GM12878 (cell line): ENCODE measurements at regions not wholly inside any gene's neighbourhood (a gene's known extent, or its start where the extent isn't known, plus 50 kb on each side); places are given as distances from the start of the nearest gene placed in this dataset.

Experiments
- ATAC-seq: fragments of 200-7000 bp; cut with Tn5 transposase; 3 replicates; pipeline ENCODE4 v1.9.1; 2020; ENCODE audit warnings: mild to moderate bottlenecking, moderate library complexity
- BruUV-seq: library from RNA; stranded (reverse); fragments of 400-500 nt; replicated peaks from 2 replicates; lab custom pipeline; 2021; lab: Mats Ljungman, UMichigan
- CTCF ChIA-PET: fragments of 300-600 bp; sonication (Branson Sonifier 250); formaldehyde crosslinking; extraction: SDS; loops from one replicate; lab custom pipeline; 2021; ENCODE audit warnings: inconsistent platforms; lab: Yijun Ruan, JAX
- POLR2A ChIA-PET: fragments of 350-600 bp; formaldehyde crosslinking; extraction: SDS; loops from one replicate; lab custom pipeline; 2021; ENCODE audit warnings: inconsistent platforms; lab: Charles Lee
- RAD21 ChIA-PET: fragments of 300-600 bp; sonication (Branson Sonifier 250); formaldehyde crosslinking; loops from one replicate; lab custom pipeline; 2023; ENCODE audit warnings: antibody characterized with exemption; ENCODE audit not compliant: unreplicated experiment; lab: Charles Lee
- SMC1A ChIA-PET: fragments of 300-600 bp; sonication (Branson Sonifier 250); formaldehyde crosslinking; loops from one replicate; lab custom pipeline; 2023; ENCODE audit not compliant: unreplicated experiment, uncharacterized antibody; lab: Charles Lee
- DNase-seq: peaks from one replicate; pipeline ENCODE4 v3.0.0-alpha.2; 2011; ENCODE audit warnings: low read depth, low spot score
- FAIRE-seq: peaks from 3 replicates; lab custom pipeline; 2011; peaks lifted over from hg19 to GRCh38; lab: Jason Lieb, UNC
- H2AFZ ChIP-seq: 2 replicates; pipeline ENCODE4 v1.6.0; 2011; ENCODE audit warnings: low read depth, low read length, control low read depth; ENCODE audit not compliant: control insufficient read depth
- H3K27ac ChIP-seq: 2 replicates; pipeline ENCODE4 v1.5.1; 2011; ENCODE audit warnings: control low read depth; ENCODE audit not compliant: control insufficient read depth, insufficient read depth
- H3K27me3 ChIP-seq, 2 experiments: replicated peaks in 1 of 2; 2 replicates each; pipeline versions ENCODE4 v1.6.0 to v1.6.1; 2011; ENCODE audit warnings: low read length in 1 of 2; ENCODE audit not compliant: control insufficient read depth in 2 of 2, insufficient read depth in 2 of 2
- H3K36me3 ChIP-seq, 2 experiments: 2 replicates each; pipeline ENCODE4 v1.5.1; 2011; ENCODE audit warnings: low read length in 1 of 2; ENCODE audit not compliant: control insufficient read depth in 2 of 2, insufficient read depth in 2 of 2
- H3K4me1 ChIP-seq: 2 replicates; pipeline ENCODE4 v1.6.1; 2011; ENCODE audit warnings: mild to moderate bottlenecking, low read length, moderate library complexity, mixed read lengths; ENCODE audit not compliant: control insufficient read depth, insufficient read depth
- H3K4me2 ChIP-seq: 2 replicates; pipeline ENCODE4 v1.6.0; 2011; ENCODE audit warnings: control low read depth; ENCODE audit not compliant: control insufficient read depth, insufficient read depth
- H3K4me3 ChIP-seq: fragments of 200-600 bp; sonication (generic); 2 replicates; pipeline ENCODE4 v1.5.1; 2016
- H3K79me2 ChIP-seq: 2 replicates; pipeline ENCODE4 v1.6.0; 2011; ENCODE audit warnings: low read length; ENCODE audit not compliant: control insufficient read depth, insufficient read depth
- H3K9ac ChIP-seq: 2 replicates; pipeline ENCODE4 v1.8.0; 2011; ENCODE audit warnings: low read length, control low read depth, mixed read lengths; ENCODE audit not compliant: control insufficient read depth, insufficient read depth
- H3K9me3 ChIP-seq: replicated peaks from 3 replicates; pipeline ENCODE4 v1.5.1; 2011; ENCODE audit warnings: mild to moderate bottlenecking, low read length; ENCODE audit not compliant: control insufficient read depth, insufficient read depth
- H4K20me1 ChIP-seq: 2 replicates; pipeline ENCODE4 v1.6.0; 2011; ENCODE audit not compliant: control insufficient read depth, insufficient read depth
- BHLHE40 ChIP-seq, 2 experiments: fragments of 450-650 bp in 1 of 2; IDR thresholded peaks; 2 replicates each; pipeline ENCODE4 v1.6.1; 2011 to 2017; ENCODE audit warnings: low read depth in 2 of 2, borderline replicate concordance in 1 of 2, improper control_type of control experiment in 1 of 2, low read length in 1 of 2, mild to moderate bottlenecking in 1 of 2
- EP300 ChIP-seq, 2 experiments: fragments of 150-350 bp in 1 of 2; IDR thresholded peaks; 2 replicates each; pipeline ENCODE4 v1.6.1; 2011 to 2012; ENCODE audit warnings: low read depth in 2 of 2, low read length in 2 of 2, borderline replicate concordance in 1 of 2, improper control_type of control experiment in 1 of 2, inconsistent platforms in 1 of 2; ENCODE audit not compliant: control insufficient read depth in 1 of 2
- POLR2AphosphoS5 ChIP-seq: IDR thresholded peaks from 2 replicates; pipeline ENCODE4 v1.6.1; 2011; ENCODE audit warnings: mild to moderate bottlenecking, low read length, inconsistent platforms
- RAD51 ChIP-seq: fragments of 450-650 bp; IDR thresholded peaks from 2 replicates; pipeline ENCODE4 v1.6.1; 2016; ENCODE audit warnings: moderate library complexity, mild to moderate bottlenecking, inconsistent platforms
- TCF12 ChIP-seq: IDR thresholded peaks from 2 replicates; pipeline ENCODE4 v1.6.1; 2011; ENCODE audit warnings: low read depth, mild to moderate bottlenecking, low read length
- WGBS: methylation state at CpG from one replicate; pipeline ENCODE4 v1.1.6; 2016; ENCODE audit warnings: low lambda C conversion rate; ENCODE audit not compliant: insufficient replicate concordance, insufficient coverage; ENCODE audit errors: missing lambda C conversion rate; 5-methylcytosine and 5-hydroxymethylcytosine counted together
- in situ Hi-C: fragments of 300-500 bp; cut with MboI; formaldehyde crosslinking; loops from 9 replicates; pipeline ENCODE4 v1.14.3; 2018; ENCODE audit warnings: mixed read lengths
- intact Hi-C: fragments of 100-400 bp; cut with micrococcal nuclease; formaldehyde crosslinking; loops from one replicate; pipeline ENCODE4 v1.14.2; 2022; ENCODE audit not compliant: unreplicated experiment

- Histone ChIP-seq H3K9ac (no peak overlapping the region), H4K20me1 (no peaks in the 10 kb centered on the region), H3K4me3 (no peak overlapping the region), H2AFZ (no peak overlapping the region)
- ChIA-PET POLR2A (no interaction called here), SMC1A (interaction anchor here (0.6 to 2.2 kb wide), 3 partner anchors 8 to 191 kb away, joined by 3 to 7 read pairs (median 3); no protein-coding TSS in a partner anchor), RAD21 (no interaction called here)
- ATAC-seq, result no peak
- FAIRE-seq, result no peak
- no peak for TF ChIP-seq EP300 (IDR thresholded peaks at IDR 0.05; ENCODE audit: borderline replicate concordance in 1 of 2, control insufficient read depth in 1 of 2, low read depth in 2 of 2, low read length in 2 of 2)
- TF ChIP-seq RAD51, result no peak
- TF ChIP-seq, all 136 proteins: peak for 0
- H3K36me3 ChIP-seq, result no peaks in the 10 kb centered on the region
- DNase-seq, result no peak
- H3K27ac ChIP-seq, result no peak overlapping the region
- BruUV-seq, result no TSS peak
- CTCF ChIA-PET, result interaction anchor here (0.6 to 2.4 kb wide), 3 partner anchors 10 to 953 kb away, joined by 3 to 10 read pairs (median 4); no protein-coding TSS in a partner anchor
- H3K4me2 ChIP-seq, result no peak overlapping the region
- no peaks in the 10 kb centered on the region for H3K27me3 ChIP-seq
- intact Hi-C loops, result no loop called here
- no peaks in the 10 kb centered on the region for H3K4me1 ChIP-seq
- in situ Hi-C loops, result no loop called here
- no peaks in the 10 kb centered on the region for H3K9me3 ChIP-seq
- H3K79me2 ChIP-seq, result no peaks in the 10 kb centered on the region
Observed at GRCh38 chr3:31086698-31087097, 192.2 kb upstream of the GADL1 start.

- Histone ChIP-seq H3K79me2 (no peaks in the 10 kb centered on the region), H3K27me3 (no peaks in the 10 kb centered on the region), H3K27ac (no peak overlapping the region), H3K4me1 (0 out of 2 replicates have a peak, but pooled peaks cover 5% of the 10 kb centered on the region), H3K4me3 (no peak overlapping the region), H3K9ac (no peak overlapping the region), H3K9me3 (no peaks in the 10 kb centered on the region; the same call in 2 of the 3 replicates), H2AFZ (no peak overlapping the region), H3K36me3 (no peaks in the 10 kb centered on the region), H3K4me2 (no peak overlapping the region), H4K20me1 (no peaks in the 10 kb centered on the region)
- ChIA-PET SMC1A (interaction anchor here (0.5 kb wide), 1 partner anchor 1486 kb away, joined by 3 read pairs; no protein-coding TSS in a partner anchor), RAD21 (no interaction called here), POLR2A (no interaction called here), CTCF (interaction anchor here (0.6 to 1.2 kb wide), 3 partner anchors 111 to 187 kb away, joined by 3 to 4 read pairs (median 3); no protein-coding TSS in a partner anchor)
- in situ Hi-C loops (no loop called here), intact Hi-C loops (no loop called here)
- no peak for TF ChIP-seq TCF12
- no peak for TF ChIP-seq POLR2AphosphoS5
- no peak for TF ChIP-seq BHLHE40 (IDR thresholded peaks at IDR 0.05; ENCODE audit: borderline replicate concordance in 1 of 2, low read depth in 2 of 2, low read length in 1 of 2)
- BruUV-seq, result no TSS peak
- WGBS, result 45% methylated on average over 2 of the region's 2 CpGs
- ATAC-seq (no peak), FAIRE-seq (no peak), DNase-seq (no peak)
Observed at GRCh38 chr3:31091748-31092147, 197.3 kb upstream of the GADL1 start.
